ENCODE measurements at regions not wholly inside any gene's neighbourhood (a gene's known extent, or its start where the extent isn't known, plus 50 kb on each side); places are given as distances from the start of the nearest gene placed in this dataset.

DNA sequence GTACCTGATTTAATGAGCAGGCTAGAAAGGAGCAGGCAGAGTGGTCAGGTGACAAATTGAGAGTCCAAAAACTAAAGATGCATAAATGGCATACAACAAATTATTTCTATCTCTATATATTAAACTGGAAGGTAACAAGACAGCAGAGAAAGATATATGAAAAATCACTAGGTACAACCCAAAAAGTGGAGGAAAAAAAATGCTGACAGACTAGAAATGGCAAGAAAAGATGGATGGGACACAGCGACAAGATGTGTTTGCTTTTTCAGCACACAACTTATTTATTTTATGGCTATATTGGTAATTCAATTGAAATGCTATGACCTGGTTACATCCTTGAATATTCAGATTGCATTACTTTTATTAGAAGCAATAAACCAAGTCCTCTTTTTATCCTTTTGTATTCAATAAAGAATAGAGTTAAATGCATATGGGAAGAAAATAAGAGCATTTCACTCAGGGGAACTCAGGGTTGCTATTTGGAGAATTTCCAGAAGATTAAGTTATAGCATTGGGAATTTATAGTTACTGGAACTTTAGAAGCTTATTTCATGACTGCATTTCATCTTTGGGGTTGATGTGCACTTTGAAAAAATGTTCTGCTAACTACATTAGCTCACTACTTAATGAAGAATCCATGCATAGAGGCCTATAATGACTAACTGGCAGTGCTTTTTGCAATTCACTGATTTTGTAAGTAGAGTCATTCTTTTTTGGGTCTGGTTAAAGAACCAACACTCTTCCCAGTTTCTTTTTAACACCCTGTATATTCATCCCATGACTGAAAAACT lies 566.6 kb upstream of the TUSC1 start:
- TF ChIP-seq, protein P1, sequence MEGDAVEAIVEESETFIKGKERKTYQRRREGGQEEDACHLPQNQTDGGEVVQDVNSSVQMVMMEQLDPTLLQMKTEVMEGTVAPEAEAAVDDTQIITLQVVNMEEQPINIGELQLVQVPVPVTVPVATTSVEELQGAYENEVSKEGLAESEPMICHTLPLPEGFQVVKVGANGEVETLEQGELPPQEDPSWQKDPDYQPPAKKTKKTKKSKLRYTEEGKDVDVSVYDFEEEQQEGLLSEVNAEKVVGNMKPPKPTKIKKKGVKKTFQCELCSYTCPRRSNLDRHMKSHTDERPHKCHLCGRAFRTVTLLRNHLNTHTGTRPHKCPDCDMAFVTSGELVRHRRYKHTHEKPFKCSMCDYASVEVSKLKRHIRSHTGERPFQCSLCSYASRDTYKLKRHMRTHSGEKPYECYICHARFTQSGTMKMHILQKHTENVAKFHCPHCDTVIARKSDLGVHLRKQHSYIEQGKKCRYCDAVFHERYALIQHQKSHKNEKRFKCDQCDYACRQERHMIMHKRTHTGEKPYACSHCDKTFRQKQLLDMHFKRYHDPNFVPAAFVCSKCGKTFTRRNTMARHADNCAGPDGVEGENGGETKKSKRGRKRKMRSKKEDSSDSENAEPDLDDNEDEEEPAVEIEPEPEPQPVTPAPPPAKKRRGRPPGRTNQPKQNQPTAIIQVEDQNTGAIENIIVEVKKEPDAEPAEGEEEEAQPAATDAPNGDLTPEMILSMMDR (IDR thresholded peaks at IDR 0.05), result no peak
- H3K4me3 ChIP-seq, result no peak overlapping the region
- intact Hi-C loops (cut with DNase I), result no loop called here
- ATAC-seq, result no peak
- no peaks in the 10 kb centered on the region for H3K4me1 ChIP-seq
- peaks cover 0 to 13% of the 10 kb centered on the region in 2 donors for H3K9me3 ChIP-seq
- no peaks in the 10 kb centered on the region for H3K36me3 ChIP-seq
- H3K27ac ChIP-seq, result no peak overlapping the region
- no peaks in the 10 kb centered on the region for H3K27me3 ChIP-seq
- DNase-seq, result no peak

DNA sequence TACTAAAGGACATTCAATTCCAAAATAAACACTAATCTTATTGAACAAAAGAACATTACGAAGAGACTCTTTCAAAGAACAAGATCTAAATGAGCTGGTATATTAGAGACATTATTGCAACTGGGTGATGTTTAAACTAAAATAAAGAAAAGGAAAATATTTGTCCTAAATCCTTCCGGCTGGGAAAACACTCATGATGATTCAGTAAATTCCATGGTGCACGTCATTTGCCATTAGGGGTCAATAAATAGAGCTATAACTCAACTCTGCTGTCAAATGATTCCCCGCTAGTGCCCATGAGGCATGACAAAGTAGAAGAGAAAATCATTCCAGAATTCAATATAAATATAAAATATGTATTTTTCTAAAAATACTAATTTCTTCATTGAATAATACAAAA lies 565.5 kb upstream of the TUSC1 start:
- Histone ChIP-seq H3K27ac (no peak overlapping the region), H3K4me3 (no peak overlapping the region), H3K9me3 (peaks cover 0 to 2% of the 10 kb centered on the region in 2 donors), H3K27me3 (no peaks in the 10 kb centered on the region), H3K36me3 (no peaks in the 10 kb centered on the region), H3K4me1 (no peaks in the 10 kb centered on the region)
- DNase-seq (no peak), ATAC-seq (no peak)
- intact Hi-C loops (cut with DNase I), result no loop called here
- TF ChIP-seq, protein P1 (IDR thresholded peaks at IDR 0.05), result no peak

DNA sequence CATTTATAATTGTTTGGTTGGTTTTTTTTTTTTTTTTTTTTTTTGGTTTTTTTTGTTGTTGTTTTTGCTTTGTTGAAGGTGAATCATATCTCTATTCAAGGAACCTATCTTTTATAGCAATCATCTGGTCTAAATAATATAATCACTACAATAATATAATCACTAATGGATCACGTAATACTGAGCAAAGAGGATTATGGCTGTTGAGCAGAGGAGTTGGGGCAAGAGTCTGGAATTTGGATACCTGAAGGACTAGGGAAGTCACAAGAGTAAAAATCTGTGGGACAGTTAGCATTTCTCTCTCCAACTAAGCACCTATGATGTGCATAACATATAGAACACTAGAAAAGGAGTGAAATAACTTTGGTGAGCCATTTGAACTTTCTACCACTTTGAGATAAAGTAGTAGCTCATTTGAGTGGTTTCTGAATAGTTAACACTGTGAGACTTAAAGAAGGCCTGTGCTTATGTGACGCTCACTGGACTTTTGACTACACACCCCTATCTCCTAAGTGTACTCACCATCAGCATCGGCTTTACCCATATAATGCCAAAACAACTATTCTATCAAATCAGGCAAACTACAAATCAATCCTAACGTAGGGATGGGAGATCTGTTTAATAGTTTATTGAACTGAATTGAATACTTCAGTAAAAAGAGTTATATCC lies 564.9 kb upstream of the TUSC1 start:
- TF ChIP-seq, protein P1 (IDR thresholded peaks at IDR 0.05), result no peak
- ATAC-seq, result no peak
- intact Hi-C loops (cut with DNase I), result no loop called here

DNA sequence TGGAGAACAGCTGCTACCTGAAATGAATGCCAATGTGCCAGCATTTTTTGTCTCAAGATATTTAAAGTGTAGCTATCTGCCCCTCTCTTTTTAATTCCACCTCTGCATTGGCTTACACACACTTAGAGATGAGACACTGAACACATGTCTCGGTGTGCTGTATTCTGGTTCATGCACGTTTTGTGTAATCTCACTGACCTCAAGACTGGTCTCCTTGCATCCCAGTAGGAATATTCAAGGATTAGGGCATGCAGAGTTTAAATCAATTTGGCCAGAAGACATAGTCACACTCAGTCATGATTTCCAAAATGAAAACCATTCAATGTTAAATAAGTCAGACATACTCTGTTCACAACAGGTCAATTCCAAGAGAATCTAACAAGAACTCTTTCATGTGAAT lies 561.8 kb upstream of the TUSC1 start:
- no peak overlapping the region for H3K27ac ChIP-seq
- TF ChIP-seq, protein P1 (IDR thresholded peaks at IDR 0.05), result no peak
- DNase-seq, result no peak
- no peak for ATAC-seq
- H3K9me3 ChIP-seq, result no peaks in the 10 kb centered on the region
- no peaks in the 10 kb centered on the region for H3K36me3 ChIP-seq
- no peak overlapping the region for H3K4me3 ChIP-seq
- intact Hi-C loops (cut with DNase I), result no loop called here
- H3K4me1 ChIP-seq, result no peaks in the 10 kb centered on the region
- H3K27me3 ChIP-seq, result no peaks in the 10 kb centered on the region

More for the DNA sequence above, 564.9 kb upstream of the TUSC1 start:
- Histone ChIP-seq H3K27ac (no peak overlapping the region), H3K27me3 (no peaks in the 10 kb centered on the region), H3K4me3 (no peak overlapping the region), H3K36me3 (no peaks in the 10 kb centered on the region), H3K4me1 (no peaks in the 10 kb centered on the region), H3K9me3 (peaks cover 0 to 2% of the 10 kb centered on the region in 2 donors)
- no peak for DNase-seq

DNA sequence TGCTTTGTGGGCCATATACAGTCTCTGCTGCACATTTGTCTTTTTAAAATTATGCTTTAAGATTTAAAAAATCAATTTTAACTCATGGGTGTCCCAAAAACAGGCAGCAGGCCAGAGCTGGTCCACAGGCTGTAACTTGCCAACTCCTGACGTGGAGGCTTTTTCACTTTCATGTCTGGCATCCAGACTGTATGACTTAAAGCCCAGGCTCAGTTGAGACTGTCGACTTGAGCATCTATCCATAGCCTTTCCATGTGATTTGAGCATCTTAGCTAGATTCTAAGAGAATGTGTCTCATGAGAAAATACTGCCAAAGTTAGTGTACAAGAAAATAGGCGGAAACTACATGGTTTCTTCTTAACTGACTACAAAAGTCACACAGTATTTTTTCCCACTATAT lies 559.0 kb upstream of the TUSC1 start:
- no peaks in the 10 kb centered on the region for H3K36me3 ChIP-seq
- H3K4me3 ChIP-seq, result no peak overlapping the region
- H3K4me1 ChIP-seq, result no peaks in the 10 kb centered on the region
- ATAC-seq (no peak), DNase-seq (no peak)
- TF ChIP-seq, protein P1 (IDR thresholded peaks at IDR 0.05), result no peak
- intact Hi-C loops (cut with DNase I), result no loop called here
- H3K27ac ChIP-seq, result no peak overlapping the region
- no peaks in the 10 kb centered on the region for H3K9me3 ChIP-seq
- H3K27me3 ChIP-seq, result no peaks in the 10 kb centered on the region
